Posterior vena cava (tissue), 2 donors: ENCODE measurements at regions not wholly inside any gene's neighbourhood (a gene's known extent, or its start where the extent isn't known, plus 50 kb on each side); places are given as distances from the start of the nearest gene placed in this dataset.

ENCODE experiments used
- DNase-seq: peaks from one replicate; pipeline ENCODE4 v3.0.0-alpha.2; 2020; ENCODE audit warnings: low spot score
- intact Hi-C, 2 donors: fragments of 100-400 bp; cut with DNase I; formaldehyde crosslinking; loops; one replicate each; pipeline versions ENCODE4 v1.14.1 to v1.14.2; 2022 to 2023
- donor health status: DM: yes; HTN: yes; CAD: no.
- donor health status: DM: yes; HTN: yes; CAD: no.

DNA sequence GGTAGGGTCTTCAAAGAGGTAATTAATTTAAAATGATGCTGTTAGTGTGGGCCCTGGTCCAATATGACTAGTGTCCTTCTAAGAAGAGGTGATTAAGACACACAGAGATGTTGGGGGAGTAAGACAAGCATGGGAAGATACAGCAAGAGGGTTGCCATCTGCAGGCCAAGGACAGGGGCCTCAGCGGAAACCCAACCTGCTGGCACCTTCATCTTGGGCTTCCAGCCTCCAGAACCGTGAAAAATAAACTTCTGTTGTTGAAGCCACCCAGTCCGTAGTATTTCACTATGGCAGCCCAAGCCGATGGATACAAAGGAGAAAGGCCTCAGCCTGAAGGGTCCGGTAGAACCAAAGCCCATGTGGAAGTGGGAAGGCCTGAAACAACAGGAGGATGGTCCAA lies 161.7 kb upstream of the UBE2E1 start:
- no peak for DNase-seq
- intact Hi-C loops, result loop anchor here in 1 of 2 donors (10.0 kb wide), 1 partner anchor 411 kb away; no protein-coding TSS in a partner anchor

DNA sequence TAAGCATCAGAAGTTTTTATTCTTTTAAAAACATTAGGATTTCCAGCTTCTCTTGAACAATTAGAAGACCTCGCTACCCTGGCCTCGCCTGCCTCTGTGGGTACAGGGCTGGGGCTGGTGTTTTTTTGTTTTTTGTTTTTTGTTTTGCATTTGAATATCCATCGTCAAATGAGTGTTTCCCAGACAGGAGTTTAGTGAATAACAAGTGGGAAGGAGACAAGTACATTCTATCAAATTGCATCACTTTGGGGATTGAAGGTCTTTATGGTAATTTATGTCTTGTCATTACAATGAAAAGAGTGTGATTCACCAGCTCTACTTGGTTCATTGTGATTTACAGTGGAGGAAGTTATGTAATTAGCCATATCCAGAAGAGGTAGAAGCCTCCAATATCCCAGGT lies 161.1 kb upstream of the UBE2E1 start:
- no peak for DNase-seq
- intact Hi-C loops, result loop anchor here in 1 of 2 donors (10.0 kb wide), 1 partner anchor 410 kb away; no protein-coding TSS in a partner anchor

DNA sequence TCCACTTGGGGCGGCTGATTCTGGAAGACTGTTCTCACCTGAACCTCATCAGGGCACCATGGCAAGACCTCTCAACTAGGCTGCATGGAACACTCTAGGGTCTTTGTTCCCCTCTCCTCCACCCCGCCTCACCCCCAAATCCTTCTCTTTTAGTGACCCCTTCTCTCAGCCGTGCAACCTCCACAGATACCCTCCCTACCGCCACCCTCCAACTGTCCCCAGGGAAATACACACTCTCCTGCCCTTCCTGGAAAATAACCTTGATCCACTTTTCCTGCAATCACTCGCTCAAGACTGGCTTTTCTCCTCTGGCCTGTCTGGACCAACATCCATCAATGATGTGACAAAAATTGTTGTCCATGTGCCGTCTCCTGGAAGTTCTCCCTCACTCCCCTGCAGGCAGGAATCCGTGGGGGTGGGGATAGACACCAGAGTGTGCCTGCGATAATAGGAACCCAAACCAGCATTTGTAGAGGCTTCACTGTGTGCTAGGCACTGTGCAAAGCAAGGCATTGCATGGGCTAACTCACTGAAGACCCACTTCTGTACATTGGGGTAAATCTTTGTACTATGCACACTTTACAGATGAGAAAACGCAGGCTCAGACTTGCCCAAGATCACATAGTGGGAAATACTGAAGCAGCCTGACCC lies 160.1 kb upstream of the UBE2E1 start:
- DNase-seq, result no peak
- intact Hi-C loops, result loop anchor here in 1 of 2 donors (10.0 kb wide), 1 partner anchor 409 kb away; no protein-coding TSS in a partner anchor

DNA sequence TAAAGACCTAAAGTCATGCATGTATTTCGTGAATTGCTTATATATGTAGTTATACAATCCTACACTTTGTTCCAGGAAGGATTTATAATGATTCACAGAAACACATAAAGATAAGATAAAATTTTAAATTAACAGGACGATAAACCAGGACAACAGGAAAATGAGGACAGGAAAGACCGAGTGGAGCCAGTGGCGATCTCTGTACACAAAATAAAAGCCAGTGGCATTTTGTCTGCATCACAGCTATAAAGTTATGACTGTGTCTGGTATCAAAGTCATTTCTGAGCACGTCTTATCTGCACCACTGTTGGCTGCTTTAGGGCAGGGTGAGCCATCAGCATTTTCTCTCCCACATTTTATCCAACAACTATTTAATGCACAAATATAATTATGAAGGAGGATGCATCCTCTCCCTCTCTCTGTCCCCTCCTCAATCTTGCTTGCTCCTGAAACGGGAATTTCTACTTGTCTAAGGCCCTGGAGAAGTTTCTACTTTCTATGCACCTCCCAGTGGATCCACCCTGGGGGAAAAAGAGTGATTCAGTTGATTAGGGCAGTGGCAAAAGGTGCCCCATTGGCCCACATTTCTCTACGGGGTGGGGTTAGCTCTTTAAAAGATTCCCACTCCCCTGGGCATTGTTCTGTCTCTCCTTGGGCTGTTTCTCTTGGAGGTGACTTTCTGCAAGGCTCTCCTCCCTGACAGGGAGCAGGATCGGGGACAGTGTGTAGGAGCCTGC lies 159.4 kb upstream of the UBE2E1 start:
- DNase-seq, result no peak
- intact Hi-C loops, result loop anchor here in 1 of 2 donors (10.0 kb wide), 1 partner anchor 408 kb away; no protein-coding TSS in a partner anchor

DNA sequence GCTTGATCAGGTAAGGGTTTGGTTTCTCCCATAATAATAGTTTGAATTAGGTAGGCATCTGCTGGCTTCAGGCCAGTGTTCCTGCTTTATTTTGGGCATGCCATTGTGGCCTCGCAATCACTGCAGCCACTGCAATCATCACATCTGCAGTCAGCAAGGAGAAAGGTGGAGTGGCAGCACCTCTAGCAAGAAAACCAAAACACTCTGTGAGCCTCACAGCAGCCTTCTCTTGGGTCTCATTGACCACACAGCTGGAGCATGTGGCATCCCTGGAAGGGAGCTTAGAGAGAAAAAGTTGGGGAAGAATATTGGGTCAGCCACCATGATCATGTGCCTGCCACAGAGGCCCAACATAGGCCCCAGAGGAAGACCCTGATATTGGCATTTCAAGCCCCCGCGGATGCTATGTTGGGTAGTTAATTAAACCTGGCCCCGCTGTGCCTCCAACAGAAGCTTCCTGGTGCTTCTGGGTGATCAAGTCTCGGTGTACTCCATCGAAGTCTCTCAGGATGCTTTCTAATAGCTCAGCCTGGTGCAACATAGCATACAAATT lies 158.0 kb upstream of the UBE2E1 start:
- intact Hi-C loops, result loop anchor here in 1 of 2 donors (10.0 kb wide), 1 partner anchor 407 kb away; no protein-coding TSS in a partner anchor
- DNase-seq, result no peak

DNA sequence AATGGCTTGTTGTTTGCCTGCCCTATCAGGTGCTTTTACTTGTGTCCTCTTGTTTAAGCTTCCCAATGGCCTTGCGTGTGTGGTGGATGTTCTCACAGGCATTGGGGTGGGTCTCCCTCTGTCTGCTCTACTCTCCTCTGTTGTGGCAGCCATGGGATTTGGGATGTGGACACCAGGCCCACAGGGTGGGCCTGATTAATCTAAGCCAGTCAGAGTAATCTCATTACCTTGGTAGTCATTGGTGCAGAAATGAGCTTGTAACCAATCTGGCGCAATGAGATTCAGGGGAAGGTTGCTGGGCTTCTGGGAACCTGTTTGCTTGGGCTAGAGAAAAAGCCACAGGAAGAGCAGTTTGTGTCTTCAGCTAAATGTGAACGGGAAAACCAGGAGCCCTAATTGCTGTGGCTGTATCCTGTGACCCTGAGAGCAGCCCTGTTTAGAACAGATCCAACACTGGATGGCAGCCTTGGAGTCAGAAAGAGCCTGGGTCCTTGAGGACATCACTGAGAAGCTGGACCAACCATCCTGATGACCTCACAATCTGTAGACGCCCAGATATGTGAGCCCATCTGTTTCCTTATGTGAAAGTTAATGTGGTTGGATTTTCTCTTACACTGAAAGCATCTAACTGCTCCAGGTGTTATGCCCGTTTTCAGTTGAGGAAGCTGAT lies 157.3 kb upstream of the UBE2E1 start:
- DNase-seq, result no peak
- intact Hi-C loops, result loop anchor here in 1 of 2 donors (10.0 kb wide), 1 partner anchor 406 kb away; no protein-coding TSS in a partner anchor

DNA sequence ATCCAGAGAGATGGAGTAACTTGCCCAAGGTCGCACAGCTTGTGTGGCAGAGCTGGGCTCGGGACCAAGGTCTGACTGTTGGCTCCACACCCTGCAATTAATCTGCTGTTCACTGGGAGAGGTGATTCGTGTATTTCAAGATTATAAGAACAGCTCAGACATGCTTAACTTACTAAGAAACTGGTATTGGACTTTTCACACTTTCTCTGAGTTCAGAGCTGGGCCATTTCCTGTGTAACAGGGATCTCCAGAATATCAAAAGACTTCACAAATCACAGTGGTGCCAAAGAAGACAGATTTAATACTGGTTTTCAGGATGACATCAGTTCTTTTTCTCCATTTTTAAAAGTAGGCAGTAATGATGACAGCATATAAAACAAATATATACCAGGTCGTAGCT lies 156.8 kb upstream of the UBE2E1 start:
- intact Hi-C loops, result loop anchor here in 1 of 2 donors (10.0 kb wide), 1 partner anchor 406 kb away; no protein-coding TSS in a partner anchor
- no peak for DNase-seq

DNA sequence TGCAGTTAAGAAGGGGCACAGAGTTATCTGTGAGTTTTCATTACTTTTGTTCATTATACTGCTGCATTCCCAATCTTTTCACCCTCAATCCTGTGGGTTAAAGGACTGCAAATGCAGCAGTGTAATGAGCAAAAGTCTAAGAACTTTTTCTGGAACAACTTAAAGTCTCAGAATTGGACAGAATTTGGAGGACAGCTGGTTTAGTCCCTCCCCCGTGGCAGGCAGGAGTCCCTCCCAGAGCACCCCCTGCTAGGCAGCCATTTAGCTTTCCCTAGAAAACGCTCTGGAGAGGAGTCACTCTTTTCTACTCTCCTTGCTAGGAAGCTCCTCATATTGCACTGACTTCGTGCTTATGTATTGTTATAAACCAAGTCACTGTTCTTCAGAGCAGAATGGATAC lies 156.3 kb upstream of the UBE2E1 start:
- intact Hi-C loops, result loop anchor here in 1 of 2 donors (10.0 kb wide), 1 partner anchor 405 kb away; no protein-coding TSS in a partner anchor

DNA sequence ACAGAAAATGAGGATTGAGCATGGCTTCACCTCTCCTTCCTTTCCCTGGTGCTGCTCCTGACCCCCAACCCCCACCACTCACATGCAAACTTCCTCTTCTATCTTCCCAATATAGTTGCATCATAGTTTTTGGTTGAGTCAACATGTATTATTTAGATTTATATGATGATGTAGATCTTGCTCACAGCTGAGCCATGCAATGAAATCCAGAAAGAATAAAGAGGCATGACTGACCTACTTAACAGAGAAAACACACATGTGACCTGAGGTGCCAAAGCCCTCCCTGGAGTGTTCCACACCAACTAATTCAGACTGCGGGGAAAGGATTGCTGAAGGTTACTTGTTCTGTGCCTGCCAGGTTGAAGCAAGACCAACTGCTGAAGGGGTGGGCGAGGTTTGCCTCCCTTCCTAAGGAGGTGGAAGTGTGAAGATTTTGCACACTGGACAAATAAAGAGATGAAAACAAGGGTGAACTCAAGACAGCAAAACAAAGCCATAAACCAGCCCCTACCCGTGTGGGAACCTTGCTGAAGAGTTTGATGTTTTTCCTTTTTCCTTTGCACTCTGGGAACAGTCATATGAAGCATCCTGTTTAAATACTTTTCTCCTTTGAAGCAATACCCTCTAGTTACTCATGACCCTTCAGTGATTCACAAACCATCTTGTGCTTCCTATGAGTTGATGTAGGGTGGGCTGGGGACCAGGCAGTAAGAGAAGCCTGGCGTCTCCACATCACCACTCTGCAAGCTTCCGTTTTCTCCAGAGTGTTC lies 155.2 kb upstream of the UBE2E1 start:
- intact Hi-C loops, result no loop called here
- DNase-seq, result no peak

More for the DNA sequence above, 156.3 kb upstream of the UBE2E1 start:
- no peak for DNase-seq

DNA sequence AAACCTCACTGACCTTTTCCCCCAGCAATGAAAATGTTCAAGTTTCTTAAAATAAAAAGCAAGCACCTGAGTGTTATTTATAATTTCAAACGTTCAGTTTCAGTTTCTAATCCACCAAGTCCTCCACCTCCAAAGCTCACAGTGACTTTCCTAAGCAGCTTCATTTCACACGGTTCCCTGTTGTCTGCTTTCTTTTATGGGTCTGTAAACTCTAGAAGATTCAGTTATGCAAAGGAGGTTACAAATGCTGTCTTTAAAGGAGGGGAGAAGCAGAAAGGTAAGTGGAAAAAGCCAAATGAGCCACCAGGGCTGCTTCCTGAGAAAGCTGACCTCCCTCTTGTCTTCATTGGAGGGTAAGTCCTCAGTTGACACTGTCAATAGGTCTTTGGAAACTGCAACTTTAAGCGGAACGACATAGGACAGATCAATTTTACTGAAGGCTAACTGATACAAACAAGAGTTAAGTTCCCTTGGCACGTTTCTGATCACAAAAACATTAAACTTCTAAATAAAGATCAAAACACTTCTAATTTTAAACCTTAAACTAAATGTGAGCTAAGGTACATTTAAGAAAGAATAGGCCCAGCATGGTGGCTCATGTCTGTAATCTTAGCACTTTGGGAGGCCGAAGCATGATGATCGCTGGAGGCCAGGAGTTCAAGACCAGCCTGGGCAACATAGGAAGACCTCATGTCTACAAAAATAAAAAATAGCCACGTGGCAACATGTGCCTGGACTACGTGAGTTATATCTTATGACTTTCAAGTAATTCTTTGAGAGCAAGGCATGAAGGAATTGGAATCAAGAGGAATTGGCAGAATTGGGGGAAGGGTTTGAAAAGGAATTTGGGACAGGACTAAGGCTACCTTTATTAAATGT lies 151.9 kb upstream of the UBE2E1 start:
- intact Hi-C loops, result loop anchor here in 1 of 2 donors (2.0 kb wide), 1 partner anchor 49 kb away; no protein-coding TSS in a partner anchor
- DNase-seq, result no peak

DNA sequence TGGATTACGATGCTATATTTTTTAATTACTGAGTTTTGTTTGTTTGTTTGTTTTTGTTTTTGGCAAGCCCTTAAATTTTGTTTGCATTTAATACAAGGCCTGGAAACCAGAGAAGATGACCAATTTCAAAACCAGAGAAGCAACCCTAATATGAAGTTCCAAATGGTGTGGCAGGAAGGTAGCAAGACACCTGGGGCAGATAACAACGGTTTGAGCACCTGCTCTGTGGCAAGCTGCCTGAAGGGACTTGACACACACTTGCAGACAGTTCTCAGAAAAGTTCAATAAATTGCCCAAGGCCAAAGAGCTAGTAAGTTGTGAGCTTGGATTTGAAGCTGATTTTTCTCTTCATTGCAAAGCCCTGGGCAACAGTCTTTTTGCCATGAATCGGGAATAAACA lies 151.2 kb upstream of the UBE2E1 start:
- intact Hi-C loops, result no loop called here
- no peak for DNase-seq

DNA sequence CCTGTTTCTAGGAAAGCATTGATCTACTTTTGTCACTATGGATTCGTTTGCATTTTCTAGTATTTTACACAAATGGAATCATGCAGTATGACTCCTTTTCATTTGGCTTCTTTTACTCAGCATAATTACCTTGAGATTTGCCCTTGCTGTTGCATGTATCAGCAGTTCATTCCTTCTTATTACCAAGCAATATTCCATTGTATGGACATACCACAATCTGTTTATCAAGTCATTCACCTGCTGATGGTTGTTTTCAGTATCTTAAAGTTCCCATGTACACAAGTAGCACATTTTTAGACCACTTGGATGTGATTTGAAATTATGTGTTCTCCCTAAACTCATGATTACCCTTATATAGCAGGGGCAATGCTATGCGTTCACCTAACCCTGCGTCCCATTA lies 150.0 kb upstream of the UBE2E1 start:
- DNase-seq, result no peak
- intact Hi-C loops, result no loop called here

DNA sequence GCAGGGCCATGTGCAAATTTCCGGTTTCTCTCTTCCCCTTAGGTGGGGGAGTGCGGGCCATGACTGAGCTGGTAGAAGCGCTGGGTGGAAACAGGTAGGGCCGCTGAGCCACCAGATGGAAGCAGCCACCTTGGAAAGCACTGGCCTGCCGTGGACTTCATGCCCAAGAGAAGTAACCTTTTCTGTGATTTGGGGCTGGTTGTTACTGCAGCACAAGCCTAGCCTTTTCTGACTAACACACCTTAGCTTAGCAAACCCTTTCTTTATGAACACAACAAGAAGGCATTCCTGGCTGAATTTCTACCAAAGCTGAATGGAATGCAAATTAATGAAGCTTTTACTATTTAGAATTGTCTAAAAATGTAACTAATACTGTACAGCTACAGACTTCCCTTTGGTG lies 149.6 kb upstream of the UBE2E1 start:
- intact Hi-C loops, result no loop called here
- DNase-seq, result no peak

DNA sequence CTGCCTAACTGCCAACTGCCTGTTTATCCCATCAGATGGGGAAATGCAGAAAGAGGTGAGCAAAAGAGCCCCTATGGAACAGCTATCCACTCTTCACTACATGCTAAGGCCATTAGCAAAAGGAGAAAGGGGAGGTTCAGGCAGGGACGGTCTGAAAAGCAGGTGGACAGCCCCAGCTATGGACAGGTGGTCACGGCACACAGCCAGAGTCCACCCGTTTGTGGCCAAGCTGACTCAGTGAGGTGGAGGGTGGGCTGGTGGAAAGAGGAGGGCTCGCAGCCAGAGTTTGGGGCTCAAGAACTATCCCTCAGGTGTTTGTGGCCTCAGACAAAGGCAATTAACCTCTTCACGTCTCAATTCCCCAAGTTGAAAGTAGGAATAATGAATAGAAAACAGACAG lies 148.9 kb upstream of the UBE2E1 start:
- intact Hi-C loops, result no loop called here
- no peak for DNase-seq

DNA sequence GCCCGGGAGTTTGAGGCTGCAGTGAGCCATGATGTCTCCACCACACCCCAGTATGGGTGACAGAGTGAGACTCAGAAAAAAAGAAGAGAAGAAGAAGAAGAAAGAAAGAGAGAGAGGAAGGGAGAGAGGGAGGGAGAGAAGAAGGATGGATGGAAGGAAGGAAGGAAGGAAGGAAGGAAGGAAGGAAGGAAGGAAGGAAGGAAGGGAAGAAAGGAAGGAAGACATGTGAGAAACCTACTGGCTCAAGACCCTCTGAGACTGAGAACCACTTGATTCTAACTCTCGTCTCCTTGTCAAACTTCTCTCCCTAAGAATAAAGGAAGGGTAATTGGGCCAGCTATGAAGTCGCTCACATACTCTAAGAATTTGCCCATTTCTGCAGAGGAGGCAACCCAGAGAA lies 148.1 kb upstream of the UBE2E1 start:
- DNase-seq, result no peak
- intact Hi-C loops, result no loop called here

DNA sequence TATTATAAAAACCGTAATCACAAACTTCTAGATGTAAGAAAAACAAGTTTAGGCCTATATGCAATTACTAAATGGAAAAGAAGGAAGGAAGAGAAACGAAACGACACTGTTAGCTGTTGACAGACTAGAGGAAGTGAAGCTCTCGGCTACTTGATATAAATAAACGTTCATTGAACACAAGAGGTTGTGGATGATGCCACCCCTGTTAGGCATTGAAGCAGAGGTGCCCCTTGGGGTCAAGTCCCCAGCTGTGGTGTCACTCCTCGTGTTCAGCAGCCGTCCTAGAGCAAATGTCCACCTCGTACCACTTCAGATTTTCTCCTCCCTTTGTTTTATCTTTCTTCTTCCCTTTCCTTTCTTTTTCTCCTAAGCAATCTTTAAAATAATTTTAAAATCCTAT lies 146.5 kb upstream of the UBE2E1 start:
- intact Hi-C loops, result no loop called here
- no peak for DNase-seq

DNA sequence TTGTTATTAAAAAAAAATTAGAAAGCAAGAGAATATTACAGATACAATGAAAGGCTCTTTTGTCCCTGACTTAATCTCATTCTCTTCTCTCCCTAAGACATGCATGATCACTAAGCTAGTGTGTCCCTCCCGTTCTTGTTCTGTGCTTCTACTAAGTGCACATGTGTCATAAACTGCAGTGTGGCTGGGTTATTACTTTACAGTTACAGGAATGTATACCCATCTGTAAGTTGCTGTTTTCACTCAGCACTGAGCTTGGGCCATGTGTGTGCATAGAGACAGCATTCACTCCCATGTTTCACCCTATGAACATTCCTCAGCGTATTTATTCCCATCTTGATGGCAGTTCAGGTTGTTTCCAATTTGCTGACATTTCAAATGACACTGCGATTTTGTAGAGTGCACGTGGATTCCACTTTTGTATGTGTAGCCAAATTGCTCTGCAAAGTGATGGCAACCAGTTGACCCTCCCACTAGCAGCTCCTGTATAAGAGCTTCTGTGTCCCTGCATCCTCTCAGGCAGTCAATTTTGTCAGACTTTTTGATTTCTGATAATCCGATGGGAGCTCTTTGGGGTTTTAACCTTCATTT lies 145.8 kb upstream of the UBE2E1 start:
- intact Hi-C loops, result no loop called here
- no peak for DNase-seq
